Keratinocyte (primary cell): ENCODE measurements at regions not wholly inside any gene's neighbourhood (a gene's known extent, or its start where the extent isn't known, plus 50 kb on each side); places are given as distances from the start of the nearest gene placed in this dataset.

Experiments used
- DNase-seq: peaks from one replicate; pipeline ENCODE4 v3.0.0-alpha.2; 2011; ENCODE audit warnings: low read depth, missing footprints, low spot score
- FAIRE-seq: peaks from 2 replicates; lab custom pipeline; 2011; peaks lifted over from hg19 to GRCh38; lab: Jason Lieb, UNC
- H2AFZ ChIP-seq: 2 replicates; pipeline ENCODE4 v1.6.0; 2012; ENCODE audit warnings: low read length, control low read depth, inconsistent platforms; ENCODE audit not compliant: control insufficient read depth
- H3K27ac ChIP-seq: 2 replicates; pipeline ENCODE4 v1.5.1; 2011; ENCODE audit warnings: low read length; ENCODE audit not compliant: control insufficient read depth, insufficient read depth
- H3K27me3 ChIP-seq: 3 replicates; pipeline ENCODE4 v1.6.0; 2011; ENCODE audit warnings: low read length; ENCODE audit not compliant: control insufficient read depth, insufficient read depth; ENCODE audit errors: extremely low read depth
- H3K36me3 ChIP-seq, 2 experiments: 2 replicates in 1 of 2; 3 replicates in 1 of 2; pipeline ENCODE4 v1.5.1; 2011; ENCODE audit warnings: low read length in 2 of 2, mild to moderate bottlenecking in 1 of 2; ENCODE audit not compliant: control insufficient read depth in 2 of 2, insufficient read depth in 2 of 2; ENCODE audit errors: extremely low read depth in 1 of 2
- H3K4me1 ChIP-seq: 3 replicates; pipeline ENCODE4 v1.5.1; 2011; ENCODE audit warnings: low read length; ENCODE audit not compliant: control insufficient read depth, insufficient read depth; ENCODE audit errors: extremely low read depth
- H3K4me2 ChIP-seq: 3 replicates; pipeline ENCODE4 v1.6.0; 2011; ENCODE audit warnings: low read depth, low read length; ENCODE audit not compliant: control insufficient read depth, insufficient read depth; ENCODE audit errors: extremely low read depth
- H3K4me3 ChIP-seq, 3 experiments: fragments of 200-600 bp in 1 of 3; sonication (generic) in 1 of 3; 2 replicates in 2 of 3; 3 replicates in 1 of 3; pipeline ENCODE4 v1.5.1; 2011 to 2016; ENCODE audit warnings: low read length in 3 of 3, mild to moderate bottlenecking in 3 of 3, control low read depth in 2 of 3, inconsistent platforms in 1 of 3, low read depth in 1 of 3, mixed read lengths in 1 of 3, mixed run types in 1 of 3, moderate library complexity in 1 of 3; ENCODE audit not compliant: control insufficient read depth in 2 of 3, insufficient read depth in 2 of 3; ENCODE audit errors: extremely low read depth in 1 of 3
- H3K79me2 ChIP-seq: 2 replicates; pipeline ENCODE4 v1.6.0; 2012; ENCODE audit warnings: low read length; ENCODE audit not compliant: control insufficient read depth, insufficient read depth
- H3K9ac ChIP-seq: 3 replicates; pipeline ENCODE4 v1.6.0; 2011; ENCODE audit warnings: low read length; ENCODE audit not compliant: control insufficient read depth, insufficient read depth; ENCODE audit errors: extremely low read depth
- H3K9me1 ChIP-seq: 3 replicates; pipeline ENCODE4 v1.6.0; 2011; ENCODE audit warnings: low read length; ENCODE audit not compliant: control insufficient read depth, insufficient read depth; ENCODE audit errors: extremely low read depth
- H3K9me3 ChIP-seq: 2 replicates; pipeline ENCODE4 v1.5.1; 2012; ENCODE audit warnings: low read depth, low read length; ENCODE audit not compliant: control insufficient read depth
- H4K20me1 ChIP-seq: 3 replicates; pipeline ENCODE4 v1.6.0; 2011; ENCODE audit warnings: low read length; ENCODE audit not compliant: control insufficient read depth, insufficient read depth; ENCODE audit errors: extremely low read depth
- CTCF ChIP-seq, 3 experiments: IDR thresholded peaks in 1 of 3; conservative IDR thresholded peaks in 1 of 3; optimal IDR thresholded peaks in 1 of 3; 2 replicates in 2 of 3; 3 replicates in 1 of 3; pipeline versions ENCODE3 to v1.5.1; 2011; ENCODE audit warnings: low read length in 3 of 3, mild to moderate bottlenecking in 3 of 3, moderate library complexity in 2 of 3, control low read depth in 1 of 3, inconsistent platforms in 1 of 3; ENCODE audit not compliant: insufficient read depth in 2 of 3; ENCODE audit errors: extremely low read depth in 1 of 3
- EZH2 ChIP-seq: IDR thresholded peaks from one replicate; pipeline ENCODE4 v1.6.1; 2012; ENCODE audit warnings: inconsistent platforms, mild to moderate bottlenecking, low read length, moderate library complexity
- dilution Hi-C: fragments of 300-500 bp; cut with MboI; formaldehyde crosslinking; loops from one replicate; pipeline ENCODE4 v1.7.0; 2020; ENCODE audit warnings: low sequenced_read_pairs; ENCODE audit not compliant: extremely low pct_ligation_motif_present

- no peaks in the 10 kb centered on the region for H3K9me3 ChIP-seq
- no peak overlapping the region for H3K4me3 ChIP-seq
- H3K27ac ChIP-seq, result no peak overlapping the region
- H3K9me1 ChIP-seq, result no peaks in the 10 kb centered on the region
- no peaks in the 10 kb centered on the region for H3K36me3 ChIP-seq
- no peak overlapping the region for H3K9ac ChIP-seq
- no peaks in the 10 kb centered on the region for H3K27me3 ChIP-seq
- TF ChIP-seq CTCF (optimal IDR thresholded peaks at IDR 0.05 in 1 of 3, IDR thresholded peaks at IDR 0.05 in 1 of 3, conservative IDR thresholded peaks at IDR 0.05 in 1 of 3; ENCODE audit: extremely low read depth in 1 of 3, insufficient read depth in 2 of 3, low read length in 3 of 3), result no peak
- no peak for TF ChIP-seq EZH2
- dilution Hi-C loops, result no loop called here
- H3K4me1 ChIP-seq, result peaks cover 32% of the 10 kb centered on the region
- peak; percentile 49 for FAIRE-seq
- no peak overlapping the region for H3K4me2 ChIP-seq
- H3K79me2 ChIP-seq, result no peaks in the 10 kb centered on the region
- no peak for DNase-seq
- H2AFZ ChIP-seq, result no peak overlapping the region
- H4K20me1 ChIP-seq, result no peaks in the 10 kb centered on the region
These were observed 147.1 kb downstream of the TMX1 start for GRCh38 chr14:51386983-51387735.

DNA sequence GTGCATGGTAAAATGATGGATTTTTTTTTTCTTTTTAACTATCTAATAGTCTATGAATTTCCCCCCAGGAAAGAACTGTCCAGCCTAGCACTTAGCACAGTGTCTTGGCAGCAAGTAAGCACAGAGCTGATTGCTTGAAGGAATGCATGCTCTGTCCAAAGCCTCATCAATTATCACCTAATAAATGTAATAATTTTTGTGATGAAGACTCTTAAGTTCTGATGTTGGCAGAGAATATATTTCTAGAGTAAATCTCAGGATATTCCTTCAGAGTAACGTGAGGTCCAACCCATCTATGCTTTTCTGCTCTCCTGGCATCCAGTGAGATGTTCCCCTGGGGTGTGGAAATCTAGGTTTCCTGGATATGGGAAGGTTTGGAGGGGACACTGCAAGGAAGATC lies 152.4 kb downstream of the TMX1 start:
- Histone ChIP-seq H3K27ac (no peak overlapping the region), H3K36me3 (no peaks in the 10 kb centered on the region), H3K79me2 (no peaks in the 10 kb centered on the region), H3K4me1 (peaks cover 32% of the 10 kb centered on the region), H3K4me3 (no peak overlapping the region), H4K20me1 (no peaks in the 10 kb centered on the region), H3K9me3 (no peaks in the 10 kb centered on the region), H3K4me2 (no peak overlapping the region), H2AFZ (no peak overlapping the region), H3K9ac (no peak overlapping the region), H3K9me1 (no peaks in the 10 kb centered on the region), H3K27me3 (no peaks in the 10 kb centered on the region)
- FAIRE-seq, result no peak
- dilution Hi-C loops, result no loop called here
- TF ChIP-seq CTCF (optimal IDR thresholded peaks at IDR 0.05 in 1 of 3, IDR thresholded peaks at IDR 0.05 in 1 of 3, conservative IDR thresholded peaks at IDR 0.05 in 1 of 3; ENCODE audit: extremely low read depth in 1 of 3, insufficient read depth in 2 of 3, low read length in 3 of 3) (no peak), EZH2 (no peak)
- no peak for DNase-seq
